Mucosa of gallbladder (tissue), 1 donor: ENCODE measurements at regions not wholly inside any gene's neighbourhood (a gene's known extent, or its start where the extent isn't known, plus 50 kb on each side); places are given as distances from the start of the nearest gene placed in this dataset.
A peak's percentile ranks its signal among the peaks of the same experiment; 100 is the strongest.

Experiments
- DNase-seq: peaks from one replicate; pipeline ENCODE4 v3.0.0-alpha.2; 2020; ENCODE audit warnings: low spot score
- donor health status: DM: no; HTN: no; CAD: no.

DNA sequence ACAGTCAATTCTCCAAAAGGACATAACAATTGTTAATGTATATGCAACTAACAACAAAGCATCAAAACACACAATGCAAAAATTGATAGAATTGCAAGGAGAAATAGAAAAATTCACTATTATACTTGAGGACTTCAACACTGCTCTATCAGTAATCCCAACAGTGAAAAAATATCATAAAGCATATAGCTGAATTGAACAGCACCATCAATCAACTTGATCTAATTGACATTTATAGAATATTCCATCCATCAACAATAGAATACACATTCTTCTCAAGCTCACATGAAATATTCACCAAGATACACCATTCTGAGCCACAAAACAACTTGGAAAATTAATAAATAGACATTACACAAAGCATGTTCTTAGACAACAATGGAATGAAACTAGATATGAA, 60.1 kb upstream of the ASXL3 start:
- no peak for DNase-seq

DNA sequence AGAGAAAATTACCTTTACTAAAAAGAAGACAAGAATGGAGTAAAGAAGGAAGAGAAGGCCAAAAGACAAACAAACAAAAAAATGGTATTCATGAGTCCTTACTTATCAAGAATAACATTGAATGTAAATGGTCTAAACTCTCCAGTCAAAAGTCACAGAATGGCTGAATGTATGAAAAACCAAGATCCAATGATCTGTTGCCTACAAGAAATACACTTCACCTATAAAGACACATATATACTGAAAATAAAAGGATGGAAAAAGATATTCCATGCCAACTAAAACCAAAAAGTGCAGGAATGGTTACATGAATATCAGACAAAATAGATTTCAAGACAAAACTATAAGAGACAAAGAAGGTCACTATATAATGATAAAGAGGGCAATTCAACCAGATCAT, 65.0 kb upstream of the ASXL3 start:
- no peak for DNase-seq

DNA sequence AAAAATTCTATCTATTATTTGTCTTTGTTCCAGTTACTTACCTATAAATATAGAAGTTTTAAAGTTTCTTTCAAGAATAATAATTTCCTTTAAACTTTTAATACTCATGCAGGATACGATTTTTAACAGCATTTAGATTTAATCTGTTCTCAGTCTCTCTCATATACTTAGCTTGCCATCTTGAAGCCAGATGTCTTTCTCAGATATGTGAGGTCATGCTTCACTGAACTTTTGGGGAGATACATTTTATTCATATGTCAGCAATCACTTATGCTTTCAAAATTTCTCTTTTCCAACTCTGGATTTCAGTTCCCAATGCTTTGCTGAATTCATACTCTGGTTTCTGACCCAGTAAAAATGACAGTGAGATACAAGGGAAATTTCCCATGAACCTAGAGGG, 66.5 kb upstream of the CCDC178 start:
- DNase-seq, result no peak

DNA sequence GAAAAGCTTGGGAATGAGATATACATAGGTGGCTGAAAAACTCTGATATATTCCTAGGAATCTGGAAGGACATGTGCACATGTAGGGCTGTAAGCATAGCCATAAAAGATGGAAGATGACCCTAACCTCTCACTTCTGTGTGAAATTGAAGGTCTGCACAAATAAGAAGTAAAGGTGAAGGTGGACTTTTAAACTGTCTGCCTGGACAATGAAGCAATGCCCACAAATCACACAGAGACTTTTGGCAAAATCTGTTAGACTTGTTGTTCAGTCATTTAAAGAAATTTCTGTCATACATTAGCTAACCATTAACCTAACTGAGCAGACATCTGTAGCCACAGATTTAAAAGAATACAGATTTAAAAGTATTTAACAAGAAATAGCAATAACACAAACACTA, 65.3 kb upstream of the CCDC178 start:
- DNase-seq, result no peak

DNA sequence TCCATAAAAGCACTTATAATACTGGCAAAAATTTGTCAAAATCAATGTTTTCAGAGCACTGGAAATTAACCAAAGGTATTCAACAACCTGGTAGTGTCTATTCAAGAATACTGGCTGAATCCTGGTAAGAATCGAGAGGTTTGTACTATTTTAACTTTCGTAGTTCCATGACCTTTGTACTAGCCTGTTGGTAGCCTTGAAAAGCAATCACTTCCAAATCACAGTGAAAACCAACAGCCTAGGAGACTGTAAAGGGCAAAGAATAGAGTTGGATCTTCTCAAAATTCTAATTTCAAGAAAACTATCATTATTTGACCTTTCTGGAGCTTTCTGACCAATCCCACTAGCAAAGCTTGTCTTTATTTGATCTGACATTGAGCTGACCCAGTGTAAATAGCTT, 64.8 kb upstream of the CCDC178 start:
- no peak for DNase-seq

DNA sequence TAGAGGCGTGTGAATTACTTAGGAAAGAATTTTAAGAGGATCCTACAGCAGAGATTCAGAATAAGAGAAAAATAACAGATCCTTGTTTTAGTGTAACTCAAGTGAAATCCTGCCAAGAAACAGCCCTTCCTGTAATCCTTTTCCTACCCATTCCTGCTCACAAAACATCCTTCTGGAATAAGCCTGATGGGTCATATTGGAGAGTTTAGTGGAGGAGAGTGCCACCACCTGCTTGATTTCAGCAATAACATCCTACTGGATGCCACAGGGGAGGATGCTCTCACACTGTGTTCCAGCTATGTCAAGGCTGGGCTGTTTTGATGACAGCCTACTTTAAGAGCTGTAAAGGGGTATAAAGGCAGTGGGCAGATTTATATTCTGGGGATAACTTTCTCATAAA, 54.8 kb upstream of the CCDC178 start:
- peak; percentile 13 for DNase-seq
